Stimulated activated naive B cell treated with anti-CD40 and anti-IgM and Interleukin-4, amounts not matched to agents 10 μg/mL and 1 μg/mL and 100 μg/mL, for 72 hours (primary cell): ENCODE measurements at regions not wholly inside any gene's neighbourhood (a gene's known extent, or its start where the extent isn't known, plus 50 kb on each side); places are given as distances from the start of the nearest gene placed in this dataset.
"Not testable (repeated sequence)": the region's sequence is repeated elsewhere in the genome, so short reads cannot be mapped to it uniquely, and the experiment has no call there.

ENCODE experiments used
- ATAC-seq, 2 donors: fragments of 150-1000 bp; cut with Tn5 transposase; replicated peaks; 2 replicates each; pipeline ENCODE4 v1.10.0; 2021; ENCODE audit warnings: moderate library complexity in 1 of 2
- DNase-seq: peaks from one replicate; pipeline ENCODE4 v3.0.0; 2021
- H3K27ac Mint-ChIP-seq: one replicate; pipeline ENCODE4 v1.8.0; 2022; ENCODE audit warnings: mild to moderate bottlenecking, mixed read lengths
- H3K27me3 Mint-ChIP-seq, 2 donors: one replicate each; pipeline ENCODE4 v1.8.0; 2022; ENCODE audit warnings: mixed read lengths in 2 of 2
- H3K36me3 Mint-ChIP-seq, 2 donors: one replicate each; pipeline ENCODE4 v1.8.0; 2022; ENCODE audit warnings: mixed read lengths in 2 of 2, mild to moderate bottlenecking in 1 of 2
- H3K4me1 Mint-ChIP-seq, 2 donors: one replicate each; pipeline ENCODE4 v1.8.0; 2022; ENCODE audit warnings: mixed read lengths in 2 of 2, mild to moderate bottlenecking in 1 of 2
- H3K4me3 Mint-ChIP-seq, 2 donors: one replicate each; pipeline ENCODE4 v1.8.0; 2022; ENCODE audit warnings: mild to moderate bottlenecking in 2 of 2, mixed read lengths in 2 of 2, moderate library complexity in 1 of 2
- H3K9me3 Mint-ChIP-seq, 2 donors: one replicate each; pipeline ENCODE4 v1.8.0; 2022; ENCODE audit warnings: mixed read lengths in 2 of 2, mild to moderate bottlenecking in 1 of 2

GRCh38 chr2:41326851-41327250 is 721.0 kb upstream of the PKDCC start:
- ATAC-seq: no peak
- Mint-ChIP-seq H3K27ac (no peak overlapping the region), H3K4me1 (no peaks in the 10 kb centered on the region), H3K9me3 (peaks cover 0 to 2% of the 10 kb centered on the region in 2 donors), H3K36me3 (no peaks in the 10 kb centered on the region), H3K4me3 (no peak overlapping the region), H3K27me3 (no peaks in the 10 kb centered on the region)
- DNase-seq: no peak

DNA sequence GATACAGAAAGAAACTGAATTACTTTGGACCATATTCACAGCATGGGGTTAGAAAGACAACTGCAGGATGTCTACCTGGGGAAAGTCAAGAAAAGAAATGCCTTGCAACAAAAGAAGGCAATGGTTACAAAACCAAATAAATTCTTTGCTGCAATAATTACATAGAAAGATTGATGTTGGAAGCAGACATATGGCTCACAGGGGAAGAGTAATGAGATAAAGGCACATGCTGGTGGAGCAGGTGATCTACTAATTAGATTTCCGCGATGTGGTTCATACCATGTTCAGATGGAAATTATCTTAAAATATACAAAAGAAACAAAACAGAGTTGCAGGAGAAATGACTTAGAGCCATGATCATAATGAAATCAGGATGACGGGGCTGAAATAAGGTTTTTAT is 718.8 kb upstream of the PKDCC start:
- H3K4me3 Mint-ChIP-seq: no peak overlapping the region
- H3K4me1 Mint-ChIP-seq: no peaks in the 10 kb centered on the region
- H3K36me3 Mint-ChIP-seq: no peaks in the 10 kb centered on the region
- DNase-seq: no peak
- ATAC-seq: no peak
- H3K9me3 Mint-ChIP-seq: peaks cover 0 to 4% of the 10 kb centered on the region in 2 donors
- no peaks in the 10 kb centered on the region for H3K27me3 Mint-ChIP-seq
- no peak overlapping the region for H3K27ac Mint-ChIP-seq

DNA sequence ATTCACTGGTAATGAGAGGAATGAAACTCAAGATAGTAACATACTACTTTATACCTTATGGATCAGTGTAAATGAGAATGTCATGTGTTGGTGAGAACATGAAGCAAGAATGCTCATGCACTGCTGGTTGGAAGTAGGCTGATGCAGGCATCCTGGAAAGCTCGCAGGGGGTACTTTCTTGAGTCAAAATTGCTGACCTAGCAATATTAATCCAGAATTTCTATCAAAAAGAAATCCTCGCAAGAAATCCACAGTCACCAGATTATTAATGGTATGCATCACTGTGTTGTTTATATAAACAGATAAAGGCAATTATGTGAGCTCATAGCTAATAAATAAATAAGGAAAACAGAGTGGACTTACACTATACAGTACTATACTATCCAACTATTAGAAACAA is 713.7 kb upstream of the PKDCC start:
- DNase-seq (no peak), ATAC-seq (no peak)
- Mint-ChIP-seq H3K27ac (no peak overlapping the region), H3K4me1 (no peaks in the 10 kb centered on the region), H3K36me3 (no peaks in the 10 kb centered on the region), H3K27me3 (no peaks in the 10 kb centered on the region), H3K9me3 (peaks cover 0 to 2% of the 10 kb centered on the region in 2 donors), H3K4me3 (no peak overlapping the region)

DNA sequence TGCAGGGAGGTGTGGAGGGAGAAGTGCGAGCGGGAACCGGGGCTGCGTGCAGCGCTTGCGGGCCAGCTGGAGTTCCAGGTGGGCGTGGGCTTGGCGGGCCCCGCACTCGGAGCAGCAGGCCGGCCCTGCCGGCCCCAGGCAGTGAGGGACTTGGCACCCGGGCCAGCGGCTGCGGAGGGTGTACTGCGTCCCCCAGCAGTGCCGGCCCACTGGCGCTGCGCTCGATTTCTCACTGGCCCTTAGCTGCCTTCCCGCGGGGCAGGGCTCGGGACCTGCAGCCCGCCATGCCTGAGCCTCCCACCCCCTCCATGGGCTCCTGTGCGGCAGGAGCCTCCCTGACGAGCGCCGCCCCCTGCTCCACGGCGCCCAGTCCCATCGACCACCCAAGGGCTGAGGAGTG is 712.2 kb upstream of the PKDCC start:
- not testable (repeated sequence) for H3K27me3 Mint-ChIP-seq, H3K9me3 Mint-ChIP-seq, H3K36me3 Mint-ChIP-seq, DNase-seq, H3K4me3 Mint-ChIP-seq, H3K27ac Mint-ChIP-seq, ATAC-seq, H3K4me1 Mint-ChIP-seq

DNA sequence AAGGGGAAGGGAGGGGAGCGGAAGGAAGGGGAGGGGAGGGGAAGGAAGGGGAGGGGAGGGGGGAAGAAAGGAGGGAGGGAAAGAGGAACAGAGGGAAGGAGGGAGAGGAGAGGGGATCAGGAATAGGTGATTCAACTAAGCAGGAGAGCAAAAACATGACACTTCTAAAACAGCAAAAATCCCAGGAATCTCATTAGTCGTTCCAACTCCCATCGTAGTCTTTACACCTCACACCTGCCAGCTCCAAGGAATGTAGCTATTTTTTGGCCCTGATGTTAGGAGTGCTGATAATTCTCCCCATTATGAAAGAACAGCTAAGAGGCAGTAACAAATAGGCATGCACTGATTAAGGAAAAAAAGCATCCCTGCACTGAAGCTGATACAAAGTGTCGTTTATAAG is 709.9 kb upstream of the PKDCC start:
- H3K27ac Mint-ChIP-seq: no peak overlapping the region
- no peaks in the 10 kb centered on the region for H3K4me1 Mint-ChIP-seq
- H3K4me3 Mint-ChIP-seq: no peak overlapping the region
- no peaks in the 10 kb centered on the region for H3K36me3 Mint-ChIP-seq
- no peak for DNase-seq
- H3K27me3 Mint-ChIP-seq: no peaks in the 10 kb centered on the region
- no peak for ATAC-seq
- H3K9me3 Mint-ChIP-seq: peaks cover 0 to 2% of the 10 kb centered on the region in 2 donors

DNA sequence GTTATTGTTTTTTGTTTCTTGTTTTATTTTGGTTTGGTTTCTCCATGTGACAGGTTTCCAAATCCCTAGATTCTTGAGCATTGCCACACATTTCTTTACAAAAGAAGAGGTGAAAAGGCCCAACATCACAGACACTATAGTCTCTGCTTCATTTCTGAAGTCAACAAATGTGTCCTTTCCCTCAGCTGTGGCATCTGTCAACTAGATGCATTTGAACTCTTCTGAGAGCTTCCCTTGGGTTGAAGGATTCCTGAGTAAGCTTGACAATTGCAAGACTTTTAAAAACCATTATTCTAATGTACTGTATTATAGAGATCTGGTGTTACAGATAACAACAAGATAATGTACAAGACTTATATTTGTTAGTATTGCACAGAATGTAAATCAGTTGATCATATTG is 703.3 kb upstream of the PKDCC start:
- H3K9me3 Mint-ChIP-seq: peaks cover 0 to 2% of the 10 kb centered on the region in 2 donors
- no peak for DNase-seq
- H3K36me3 Mint-ChIP-seq: no peaks in the 10 kb centered on the region
- H3K4me3 Mint-ChIP-seq: no peak overlapping the region
- no peaks in the 10 kb centered on the region for H3K4me1 Mint-ChIP-seq
- no peaks in the 10 kb centered on the region for H3K27me3 Mint-ChIP-seq
- H3K27ac Mint-ChIP-seq: no peak overlapping the region
- ATAC-seq: no peak

DNA sequence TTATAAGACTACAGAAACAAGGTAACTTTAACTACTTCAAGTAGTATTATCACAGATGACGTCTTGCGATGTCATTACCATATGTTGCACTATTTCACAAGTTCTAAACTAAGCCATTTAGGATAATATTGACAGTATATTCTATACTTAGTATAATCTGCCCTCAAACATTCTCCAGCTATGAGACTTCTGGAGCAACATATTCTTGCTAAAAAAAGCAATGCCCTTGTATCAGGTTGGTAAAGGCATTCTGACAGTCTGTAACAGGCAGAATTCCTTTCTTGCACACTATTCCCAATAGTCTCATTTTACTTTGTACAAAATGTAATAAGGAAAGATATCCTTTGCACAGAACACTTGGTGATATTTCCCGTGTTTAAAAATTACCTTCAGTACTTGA is 694.8 kb upstream of the PKDCC start:
- H3K9me3 Mint-ChIP-seq: no peaks in the 10 kb centered on the region
- H3K27me3 Mint-ChIP-seq: no peaks in the 10 kb centered on the region
- no peak overlapping the region for H3K27ac Mint-ChIP-seq
- H3K4me3 Mint-ChIP-seq: no peak overlapping the region
- no peak for ATAC-seq
- no peaks in the 10 kb centered on the region for H3K36me3 Mint-ChIP-seq
- DNase-seq: no peak
- no peaks in the 10 kb centered on the region for H3K4me1 Mint-ChIP-seq

DNA sequence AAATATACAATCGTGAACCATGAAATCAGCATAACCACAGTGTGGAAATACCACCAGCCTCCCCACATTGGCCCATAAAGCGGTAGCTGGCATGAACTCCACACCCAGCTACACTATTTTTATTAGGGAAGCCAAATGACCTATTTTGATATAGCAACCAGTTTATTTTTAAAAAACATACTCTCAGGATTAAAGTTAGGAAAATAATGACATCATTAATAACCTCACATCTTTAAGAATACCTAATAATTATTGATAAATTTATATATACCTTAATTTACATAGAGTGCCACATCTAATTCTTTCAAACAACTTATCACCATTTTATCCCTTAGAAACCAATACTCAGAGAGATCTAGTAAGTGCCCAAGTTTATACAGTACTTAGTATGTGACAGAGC is 692.0 kb upstream of the PKDCC start:
- no peaks in the 10 kb centered on the region for H3K36me3 Mint-ChIP-seq
- H3K9me3 Mint-ChIP-seq: peaks cover 0 to 5% of the 10 kb centered on the region in 2 donors
- no peak overlapping the region for H3K27ac Mint-ChIP-seq
- H3K27me3 Mint-ChIP-seq: no peaks in the 10 kb centered on the region
- ATAC-seq (no peak), DNase-seq (no peak)
- no peak overlapping the region for H3K4me3 Mint-ChIP-seq
- no peaks in the 10 kb centered on the region for H3K4me1 Mint-ChIP-seq

GRCh38 chr2:41364842-41365241 is 683.0 kb upstream of the PKDCC start:
- DNase-seq (no peak), ATAC-seq (no peak)
- Mint-ChIP-seq H3K27me3 (no peaks in the 10 kb centered on the region), H3K4me1 (no peaks in the 10 kb centered on the region), H3K4me3 (no peak overlapping the region), H3K36me3 (no peaks in the 10 kb centered on the region), H3K9me3 (peaks cover 17 to 19% of the 10 kb centered on the region in 2 donors), H3K27ac (no peak overlapping the region)

DNA sequence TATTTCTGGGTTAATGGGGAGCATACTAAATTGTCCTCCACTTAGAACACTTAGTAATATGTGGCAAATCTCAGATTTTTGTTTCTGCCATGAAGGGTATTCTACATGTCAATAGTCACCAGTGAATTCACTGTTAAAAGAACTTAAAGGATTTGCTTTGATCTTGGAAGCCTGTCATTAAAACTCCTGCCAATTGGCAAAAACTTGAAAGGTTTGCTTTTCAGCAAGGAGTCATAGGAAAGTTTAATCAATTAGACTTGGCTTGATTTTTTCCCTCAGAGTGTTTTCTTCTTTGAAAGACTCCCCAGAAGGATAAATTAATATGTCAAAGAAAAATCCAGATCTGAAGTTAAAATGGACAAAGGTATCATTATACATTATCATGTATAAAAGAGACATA is 671.9 kb upstream of the PKDCC start:
- Mint-ChIP-seq H3K4me3 (no peak overlapping the region), H3K36me3 (no peaks in the 10 kb centered on the region), H3K27ac (no peak overlapping the region), H3K9me3 (peaks cover 4 to 5% of the 10 kb centered on the region in 2 donors), H3K27me3 (no peaks in the 10 kb centered on the region), H3K4me1 (no peaks in the 10 kb centered on the region)
- no peak for ATAC-seq
- DNase-seq: no peak

DNA sequence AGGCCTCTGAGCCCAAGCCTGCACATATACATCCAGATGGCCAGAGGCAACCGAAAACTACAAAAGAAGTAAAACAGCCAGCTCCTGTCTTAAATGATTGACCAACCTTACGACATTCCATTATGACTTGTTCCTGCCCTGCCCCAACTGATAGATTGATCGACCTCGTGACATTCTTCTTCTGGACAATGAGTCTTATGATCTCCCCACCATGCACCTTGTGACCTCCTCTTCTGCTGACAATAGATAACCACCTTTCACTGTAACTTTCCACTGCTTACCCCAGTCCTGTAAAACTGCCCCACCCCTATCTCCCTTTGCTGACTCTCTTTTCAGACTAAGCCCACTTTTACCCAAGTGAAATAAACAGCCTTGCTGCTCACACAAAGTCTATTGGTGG is 670.0 kb upstream of the PKDCC start:
- no peak overlapping the region for H3K27ac Mint-ChIP-seq
- no peaks in the 10 kb centered on the region for H3K9me3 Mint-ChIP-seq
- H3K4me3 Mint-ChIP-seq: no peak overlapping the region
- DNase-seq (no peak), ATAC-seq (no peak)
- no peaks in the 10 kb centered on the region for H3K4me1 Mint-ChIP-seq
- H3K36me3 Mint-ChIP-seq: no peaks in the 10 kb centered on the region
- H3K27me3 Mint-ChIP-seq: no peaks in the 10 kb centered on the region

- Mint-ChIP-seq H3K4me3 (no peak overlapping the region), H3K4me1 (no peaks in the 10 kb centered on the region), H3K9me3 (no peaks in the 10 kb centered on the region), H3K27ac (no peak overlapping the region), H3K36me3 (no peaks in the 10 kb centered on the region), H3K27me3 (no peaks in the 10 kb centered on the region)
- ATAC-seq (no peak), DNase-seq (no peak)
These were observed 669.4 kb upstream of the PKDCC start for GRCh38 chr2:41378420-41378819.

DNA sequence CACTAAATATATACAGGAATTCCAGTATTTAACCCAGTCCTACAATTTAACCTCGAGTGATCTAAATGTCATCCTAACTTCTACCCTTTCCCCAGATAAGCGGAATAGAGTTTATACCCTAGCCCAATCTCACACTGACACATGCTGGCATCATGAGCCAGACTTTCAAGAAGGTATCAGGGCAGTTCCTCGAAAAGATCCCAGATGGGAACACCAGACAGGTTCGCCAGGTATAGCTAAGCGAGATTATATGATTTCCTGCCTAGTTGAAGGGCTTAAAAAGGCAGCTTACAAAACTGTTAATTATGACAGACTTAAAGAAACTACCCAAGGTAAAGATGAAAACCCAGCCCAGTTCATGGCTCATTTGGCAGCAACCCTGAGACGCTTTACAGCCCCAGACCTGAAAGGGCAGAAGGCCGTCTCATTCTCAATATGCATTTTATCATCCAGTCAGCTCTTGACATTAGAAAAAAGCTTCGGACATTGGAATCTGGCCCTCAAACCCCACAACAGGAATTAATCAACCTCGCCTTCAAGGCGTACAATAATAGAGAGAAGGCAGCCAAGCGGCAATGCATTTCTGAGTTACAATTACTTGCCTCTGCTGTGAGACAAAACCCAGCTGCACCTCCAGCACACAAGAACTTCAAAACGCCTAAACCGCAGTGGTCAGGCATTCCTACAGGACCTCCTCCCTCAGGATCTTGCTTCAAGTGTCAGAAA is 668.2 kb upstream of the PKDCC start:
- Mint-ChIP-seq H3K27ac (no peak overlapping the region), H3K9me3 (no peaks in the 10 kb centered on the region), H3K36me3 (no peaks in the 10 kb centered on the region), H3K4me1 (no peaks in the 10 kb centered on the region), H3K27me3 (no peaks in the 10 kb centered on the region), H3K4me3 (no peak overlapping the region)
- ATAC-seq (no peak), DNase-seq (no peak)

- no peak for DNase-seq
- Mint-ChIP-seq H3K4me3 (no peak overlapping the region), H3K36me3 (no peaks in the 10 kb centered on the region), H3K4me1 (no peaks in the 10 kb centered on the region), H3K27me3 (no peaks in the 10 kb centered on the region), H3K27ac (no peak overlapping the region), H3K9me3 (no peaks in the 10 kb centered on the region)
- ATAC-seq: no peak
These were observed 666.1 kb upstream of the PKDCC start for GRCh38 chr2:41381701-41382100.

DNA sequence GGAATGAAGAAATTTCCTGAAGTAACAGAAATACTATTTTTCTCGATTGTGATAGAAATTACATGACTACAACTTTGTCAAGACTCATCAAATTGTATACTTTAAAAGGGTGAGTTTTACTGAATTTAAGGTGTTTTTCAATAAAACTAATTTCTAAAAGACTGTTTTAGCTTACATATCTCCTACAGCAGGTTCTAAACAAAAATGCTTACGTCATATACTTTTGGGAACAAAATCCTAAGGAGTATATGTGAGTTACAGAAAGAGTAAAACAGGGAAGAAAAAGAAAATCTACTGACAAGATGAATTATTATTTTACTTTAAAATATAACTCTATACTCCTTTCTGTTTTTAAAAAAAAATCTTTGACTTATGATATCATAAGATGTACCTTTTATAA is 660.3 kb upstream of the PKDCC start:
- no peaks in the 10 kb centered on the region for H3K27me3 Mint-ChIP-seq
- no peak for DNase-seq
- no peak overlapping the region for H3K4me3 Mint-ChIP-seq
- H3K4me1 Mint-ChIP-seq: no peaks in the 10 kb centered on the region
- ATAC-seq: no peak
- H3K27ac Mint-ChIP-seq: no peak overlapping the region
- H3K9me3 Mint-ChIP-seq: no peaks in the 10 kb centered on the region
- H3K36me3 Mint-ChIP-seq: no peaks in the 10 kb centered on the region

DNA sequence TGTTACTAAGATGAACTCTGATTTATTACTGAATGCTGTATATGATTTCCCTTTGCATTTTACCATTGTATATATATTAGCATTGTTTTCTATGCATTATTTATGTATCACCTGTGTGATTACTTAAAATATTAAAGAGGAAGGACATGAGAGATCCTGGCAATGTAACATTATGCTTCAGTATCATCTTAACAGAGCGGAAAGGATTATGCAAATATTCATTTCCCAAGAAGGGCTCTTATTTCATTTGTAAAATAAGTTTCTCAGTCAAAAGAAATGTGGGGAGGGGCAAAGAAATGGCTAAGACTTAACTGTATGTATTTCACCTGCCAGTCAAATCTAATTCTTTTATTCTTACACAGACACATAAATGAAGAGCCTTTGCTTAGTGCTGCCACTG is 654.2 kb upstream of the PKDCC start:
- Mint-ChIP-seq H3K4me3 (no peak overlapping the region), H3K9me3 (peaks cover 10 to 15% of the 10 kb centered on the region in 2 donors), H3K36me3 (peaks cover 0 to 6% of the 10 kb centered on the region in 2 donors), H3K27ac (no peak overlapping the region), H3K4me1 (peaks cover 0 to 9% of the 10 kb centered on the region in 2 donors), H3K27me3 (no peaks in the 10 kb centered on the region)
- ATAC-seq (peak in 1 of 2 donors; percentile 33), DNase-seq (no peak)
